GM12873 (cell line): ENCODE measurements at regions not wholly inside any gene's neighbourhood (a gene's known extent, or its start where the extent isn't known, plus 50 kb on each side); places are given as distances from the start of the nearest gene placed in this dataset.
A peak's percentile ranks its signal among the peaks of the same experiment; 100 is the strongest.

ENCODE experiments used
- CTCF ChIP-seq: IDR thresholded peaks from 2 replicates; pipeline ENCODE4 v1.5.1; 2012; ENCODE audit warnings: low read depth, mild to moderate bottlenecking, moderate library complexity, low read length, control low read depth; ENCODE audit not compliant: insufficient read depth; ENCODE audit errors: missing control alignments

GRCh38 chr17:34024386-34024785, 230.7 kb upstream of the CCL2 start:
- TF ChIP-seq CTCF, result no peak

DNA sequence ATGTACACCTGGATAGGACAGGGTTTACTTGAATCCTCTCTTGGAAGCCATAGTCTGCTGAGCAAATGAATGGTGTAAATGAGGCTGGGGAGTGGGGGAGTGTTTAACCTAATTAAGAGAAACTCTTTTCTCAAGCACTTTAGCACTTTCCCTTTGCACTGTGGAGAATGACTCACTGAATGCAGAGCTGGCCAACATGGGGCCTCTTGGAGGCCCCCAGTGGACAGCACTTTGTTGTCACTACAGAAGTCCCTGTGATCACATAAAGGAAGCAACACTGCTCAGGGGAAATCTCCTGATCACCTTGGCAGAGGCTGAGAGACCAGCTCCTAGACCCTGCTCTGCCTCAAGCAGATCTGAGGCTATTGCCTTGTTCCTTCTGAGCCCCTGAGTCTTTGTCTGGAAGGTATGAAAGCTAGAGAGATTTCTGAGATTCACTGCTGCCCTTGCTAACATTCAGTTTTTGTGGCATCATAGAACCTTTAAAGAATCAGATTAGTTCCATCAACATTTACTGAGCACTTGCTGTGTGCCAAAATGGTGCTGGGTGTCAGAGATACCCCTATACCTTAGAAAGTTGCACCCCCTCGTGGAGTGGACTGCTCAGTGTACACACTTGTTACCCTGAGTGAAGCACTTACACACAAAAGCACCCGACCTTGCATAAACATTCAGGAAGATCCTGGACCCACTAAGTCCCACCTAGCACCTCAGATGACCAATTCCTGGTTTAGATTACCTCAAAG, 230.1 kb upstream of the CCL2 start:
- TF ChIP-seq CTCF, result peak; percentile 38

GRCh38 chr17:34045990-34046389, 209.1 kb upstream of the CCL2 start:
- no peak for TF ChIP-seq CTCF

DNA sequence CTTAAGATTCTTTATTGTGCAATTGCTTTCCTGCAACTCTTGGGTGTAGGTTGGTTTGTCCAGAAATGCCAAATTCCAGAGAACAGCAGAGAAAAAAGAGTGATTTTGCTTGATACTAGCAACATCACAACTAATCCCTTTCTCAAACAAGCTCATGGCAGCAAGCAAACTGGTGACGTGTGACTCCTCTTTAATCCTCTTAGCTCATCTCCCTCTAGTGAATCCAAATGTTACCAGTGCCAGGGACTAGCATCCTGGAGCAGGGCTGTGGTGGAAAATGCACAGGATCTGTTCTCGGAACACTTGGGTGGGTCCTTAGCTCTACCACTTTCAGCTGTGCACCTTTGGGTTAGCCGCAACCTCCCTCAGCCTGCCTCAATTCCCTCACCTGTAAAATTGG, 204.0 kb upstream of the CCL2 start:
- no peak for TF ChIP-seq CTCF

DNA sequence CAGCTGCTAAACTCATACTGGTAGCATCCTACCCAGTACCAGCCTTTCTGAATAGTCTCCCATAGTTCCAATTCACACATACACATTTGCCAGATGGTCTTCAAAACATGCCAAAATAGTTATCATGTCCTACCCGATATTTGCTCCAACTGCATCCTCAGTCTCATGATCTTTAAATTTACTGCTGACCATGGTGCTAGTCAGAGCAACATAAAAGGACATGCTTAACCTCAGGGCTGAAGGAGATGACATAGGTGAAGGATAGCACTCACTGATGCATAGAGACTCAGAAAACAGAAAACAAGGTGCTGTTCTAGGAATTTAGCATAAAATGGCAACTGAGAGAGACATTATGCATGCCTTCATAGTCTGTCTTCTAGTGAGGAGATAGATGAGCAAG, 200.6 kb upstream of the CCL2 start:
- no peak for TF ChIP-seq CTCF

DNA sequence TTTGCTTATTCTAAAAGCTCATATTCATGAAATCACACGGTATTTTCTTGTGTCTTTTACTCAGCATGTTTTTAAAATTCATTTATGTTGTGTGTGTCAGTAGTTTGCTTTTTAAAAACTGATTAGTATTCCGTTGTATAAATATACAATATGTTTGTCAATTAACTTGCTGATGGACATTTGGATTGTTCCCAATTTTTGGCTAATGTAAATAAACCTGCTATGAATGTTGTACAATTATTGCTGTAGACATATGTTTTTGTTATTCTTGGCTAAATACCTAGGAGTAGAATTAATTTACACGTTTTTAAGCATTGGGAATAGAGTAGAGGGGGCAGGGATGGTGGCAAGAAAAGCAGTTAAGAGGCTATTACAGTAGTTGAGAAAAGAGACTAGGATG, 199.5 kb upstream of the CCL2 start:
- no peak for TF ChIP-seq CTCF

DNA sequence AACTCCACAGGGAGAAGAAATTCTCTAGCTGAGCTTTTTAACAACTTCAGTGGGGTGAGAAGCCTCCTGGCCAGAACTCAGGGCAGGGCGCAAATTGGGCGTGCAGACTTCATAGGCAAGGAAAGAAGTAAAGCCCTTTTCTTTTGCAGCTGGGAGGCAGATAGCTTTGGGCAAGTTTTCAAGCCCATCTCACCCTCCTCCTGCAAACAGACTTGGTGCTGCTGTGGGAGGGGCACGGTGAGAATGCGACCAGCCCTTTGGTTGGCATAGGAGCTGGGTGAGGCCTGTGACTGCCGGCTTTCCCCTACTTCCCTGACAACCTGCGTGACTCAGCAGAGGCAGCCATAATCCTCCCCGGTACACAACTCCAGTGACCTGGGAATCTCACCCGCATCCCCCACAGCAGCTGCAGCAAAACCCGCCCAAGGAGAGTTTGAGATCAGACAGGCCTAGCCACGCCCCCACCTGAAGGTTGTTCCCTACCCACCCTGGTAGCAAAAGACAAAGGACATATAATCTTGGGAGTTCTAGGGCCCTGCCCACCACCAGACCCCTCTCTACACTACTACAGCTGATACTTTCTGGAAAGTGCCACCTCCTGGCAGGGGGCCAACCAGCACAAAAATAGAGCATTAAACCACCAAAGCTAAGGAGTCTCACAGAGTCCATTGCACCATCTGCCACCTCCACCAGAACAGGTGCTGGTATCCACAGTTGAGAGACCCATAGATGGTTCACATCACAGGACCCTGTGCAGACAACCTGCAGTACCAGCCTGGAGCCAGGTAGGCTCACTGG, 195.5 kb upstream of the CCL2 start:
- no peak for TF ChIP-seq CTCF
